ENCODE measurements at regions not wholly inside any gene's neighbourhood (a gene's known extent, or its start where the extent isn't known, plus 50 kb on each side); places are given as distances from the start of the nearest gene placed in this dataset.

DNA sequence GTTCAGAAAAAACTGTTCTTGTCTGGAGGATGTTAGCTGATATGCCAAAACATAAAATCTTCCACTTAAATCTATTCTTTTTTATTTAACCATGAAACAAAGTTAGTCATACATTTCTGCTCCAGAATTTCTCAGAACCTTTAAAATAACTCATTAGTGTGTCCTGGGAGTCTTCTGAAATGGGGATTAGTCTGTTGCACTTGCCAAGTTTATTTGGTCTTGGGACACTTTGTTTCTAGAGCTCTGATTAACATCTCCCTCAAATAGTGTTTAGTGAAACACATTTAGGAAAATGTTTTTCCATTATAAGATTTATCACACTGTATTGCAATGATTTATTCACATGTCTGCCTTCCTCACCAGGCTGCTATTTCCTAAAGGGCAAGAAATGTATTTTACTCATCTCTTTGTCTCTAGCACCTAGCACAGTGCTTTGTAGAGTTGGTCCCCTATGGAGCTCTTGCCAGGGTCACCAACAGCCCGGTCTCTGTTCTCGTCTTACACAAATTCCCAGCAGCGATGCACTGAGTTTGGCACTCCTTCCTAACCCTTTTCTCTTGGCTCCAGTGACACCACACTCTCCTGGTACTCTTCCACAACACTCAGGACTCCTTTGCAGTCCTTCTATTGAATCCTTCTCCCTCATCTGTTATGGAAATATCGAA lies 189.2 kb downstream of the CSNK2A3 start:
- Mint-ChIP-seq H3K9me3 (no peaks in the 10 kb centered on the region), H3K4me3 (no peak overlapping the region), H3K4me1 (ENCODE audit: low read depth) (no peaks in the 10 kb centered on the region), H3K27ac (no peak overlapping the region), H3K36me3 (ENCODE audit: low read depth) (no peaks in the 10 kb centered on the region), H3K27me3 (ENCODE audit: low read depth) (peaks cover 17% of the 10 kb centered on the region)

- no peaks in the 10 kb centered on the region for H3K9me3 Mint-ChIP-seq
- no peaks in the 10 kb centered on the region for H3K36me3 Mint-ChIP-seq (ENCODE audit: low read depth)
- peaks cover 17% of the 10 kb centered on the region for H3K27me3 Mint-ChIP-seq (ENCODE audit: low read depth)
- H3K4me1 Mint-ChIP-seq (ENCODE audit: low read depth), result no peaks in the 10 kb centered on the region
- no peak overlapping the region for H3K4me3 Mint-ChIP-seq
- H3K27ac Mint-ChIP-seq, result no peak overlapping the region
Observed at GRCh38 chr11:11163236-11163635, 189.8 kb downstream of the CSNK2A3 start.

DNA sequence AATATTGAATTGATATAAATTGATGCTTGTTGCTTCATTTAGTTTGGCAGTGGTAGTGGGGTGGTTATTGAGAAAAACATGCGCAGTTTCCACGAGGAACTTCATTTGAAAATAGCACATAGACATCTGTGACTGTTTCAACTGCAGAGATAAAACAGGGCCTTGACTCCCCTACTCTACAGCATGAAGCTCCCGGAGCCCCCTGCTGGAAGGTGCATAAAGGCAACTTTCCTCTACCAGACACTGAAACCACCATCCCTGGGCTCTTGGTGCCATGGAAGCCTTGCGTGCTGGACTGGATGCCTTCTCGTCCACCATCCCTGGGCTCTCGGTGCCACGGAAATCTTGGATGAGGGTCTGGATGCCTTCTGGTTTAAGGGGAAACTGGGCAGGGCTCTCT lies 195.9 kb downstream of the CSNK2A3 start:
- H3K36me3 Mint-ChIP-seq (ENCODE audit: low read depth), result peaks cover 7% of the 10 kb centered on the region
- no peaks in the 10 kb centered on the region for H3K9me3 Mint-ChIP-seq
- no peak overlapping the region for H3K27ac Mint-ChIP-seq
- no peak overlapping the region for H3K4me3 Mint-ChIP-seq
- H3K27me3 Mint-ChIP-seq (ENCODE audit: low read depth), result peaks cover 10% of the 10 kb centered on the region
- peaks cover 12% of the 10 kb centered on the region for H3K4me1 Mint-ChIP-seq (ENCODE audit: low read depth)

- H3K4me1 Mint-ChIP-seq (ENCODE audit: low read depth), result peaks cover 12% of the 10 kb centered on the region
- peak overlapping the region; percentile 78 for H3K4me3 Mint-ChIP-seq
- peak overlapping the region; percentile 74 for H3K27ac Mint-ChIP-seq
- peaks cover 9% of the 10 kb centered on the region for H3K36me3 Mint-ChIP-seq (ENCODE audit: low read depth)
- no peaks in the 10 kb centered on the region for H3K9me3 Mint-ChIP-seq
- peaks cover 1% of the 10 kb centered on the region for H3K27me3 Mint-ChIP-seq (ENCODE audit: low read depth)
Observed at GRCh38 chr11:11155962-11156815, 196.9 kb downstream of the CSNK2A3 start.

- peaks cover 38% of the 10 kb centered on the region for H3K4me1 Mint-ChIP-seq (ENCODE audit: low read depth)
- no peaks in the 10 kb centered on the region for H3K9me3 Mint-ChIP-seq
Observed at GRCh38 chr11:11152877-11153276, 200.2 kb downstream of the CSNK2A3 start.

DNA sequence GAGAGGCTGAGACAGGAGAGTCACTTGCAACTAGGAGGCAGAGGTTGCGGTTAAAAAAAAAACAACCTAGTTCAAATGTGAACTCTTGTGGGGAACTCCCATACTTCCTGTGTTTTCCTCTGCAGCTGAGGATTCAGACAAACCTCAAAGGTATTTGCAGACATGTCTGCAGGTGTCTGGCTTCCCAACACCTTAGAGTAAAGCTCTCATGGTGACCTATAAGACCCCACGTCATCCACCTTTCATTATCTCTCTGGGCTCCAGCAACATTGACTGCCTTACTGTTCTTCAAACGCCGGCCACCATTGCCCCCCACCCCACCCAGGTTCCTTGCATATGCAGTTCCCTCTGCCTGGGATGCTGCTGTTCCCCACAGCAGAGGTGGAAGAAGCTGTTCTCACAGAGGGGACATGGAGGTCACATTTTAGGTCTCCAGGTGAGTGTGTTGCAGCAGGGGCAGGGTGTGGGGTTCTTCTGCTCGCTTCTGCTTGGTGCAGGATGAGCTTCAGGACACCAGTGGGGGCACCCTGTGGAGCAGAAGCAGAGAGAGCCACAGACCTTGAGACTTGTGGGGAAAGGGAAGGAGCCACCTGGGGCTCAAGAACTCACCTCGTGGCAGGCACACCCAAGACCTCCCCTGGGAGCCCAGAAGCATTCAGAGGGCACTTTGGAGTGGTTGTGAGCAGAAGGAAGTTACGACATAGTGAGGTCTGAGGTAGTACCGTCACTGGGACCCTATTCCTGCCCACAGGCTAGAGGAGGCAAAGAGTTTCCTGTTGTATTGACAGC lies 203.2 kb downstream of the CSNK2A3 start:
- no peaks in the 10 kb centered on the region for H3K9me3 Mint-ChIP-seq
- peak overlapping the region; percentile 64 for H3K4me3 Mint-ChIP-seq
- H3K27me3 Mint-ChIP-seq (ENCODE audit: low read depth), result peaks cover 3% of the 10 kb centered on the region
- peaks cover 33% of the 10 kb centered on the region for H3K4me1 Mint-ChIP-seq (ENCODE audit: low read depth)
- H3K36me3 Mint-ChIP-seq (ENCODE audit: low read depth), result peaks cover 16% of the 10 kb centered on the region
- H3K27ac Mint-ChIP-seq, result peak overlapping the region; percentile 81

More at GRCh38 chr11:11152877-11153276, 200.2 kb downstream of the CSNK2A3 start:
- Mint-ChIP-seq H3K27me3 (ENCODE audit: low read depth) (peaks cover under 1% of the 10 kb centered on the region), H3K4me3 (no peak overlapping the region), H3K36me3 (ENCODE audit: low read depth) (peaks cover 13% of the 10 kb centered on the region), H3K27ac (no peak overlapping the region)

DNA sequence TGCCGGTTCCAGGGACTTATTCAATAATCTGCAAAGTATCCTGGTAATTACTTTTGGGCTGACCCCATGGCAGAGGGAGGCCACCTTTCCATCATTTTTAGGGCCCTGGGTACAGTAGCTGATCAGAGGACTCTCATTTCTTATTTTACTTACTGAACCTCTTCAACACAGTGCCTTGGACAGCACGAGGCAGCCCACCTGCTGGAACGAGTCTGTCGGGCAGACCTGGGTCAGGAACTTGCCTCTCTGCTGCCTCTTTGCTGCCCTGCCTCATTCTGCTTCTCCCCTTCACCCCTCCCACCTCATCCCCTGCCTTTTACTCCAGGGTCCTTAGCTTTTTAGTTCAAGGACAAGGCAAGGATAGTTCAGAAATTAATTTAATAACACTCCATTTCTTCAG lies 204.5 kb downstream of the CSNK2A3 start:
- Mint-ChIP-seq H3K27me3 (ENCODE audit: low read depth) (peaks cover 3% of the 10 kb centered on the region), H3K9me3 (no peaks in the 10 kb centered on the region), H3K27ac (no peak overlapping the region), H3K36me3 (ENCODE audit: low read depth) (peaks cover 15% of the 10 kb centered on the region), H3K4me3 (no peak overlapping the region), H3K4me1 (ENCODE audit: low read depth) (peaks cover 32% of the 10 kb centered on the region)

DNA sequence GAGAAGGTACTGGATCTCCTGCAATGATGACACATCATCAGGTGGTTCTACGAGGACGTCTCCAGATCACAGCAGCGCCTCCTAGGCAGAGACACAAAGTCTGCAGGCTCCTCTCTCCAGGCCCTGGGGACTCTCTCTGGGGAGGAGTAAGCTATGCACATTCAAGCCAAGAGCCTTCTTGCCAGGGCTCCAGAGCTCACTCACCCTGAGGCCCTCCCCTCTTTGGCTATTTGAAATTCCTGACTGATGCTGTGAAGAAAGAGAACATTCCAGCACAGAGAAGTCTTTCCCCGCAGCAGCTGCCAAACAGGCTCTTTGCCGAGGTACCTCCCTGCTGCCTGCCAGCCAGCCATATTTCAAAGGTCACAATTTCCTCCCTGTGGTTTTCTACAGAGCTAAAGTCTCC lies 204.9 kb downstream of the CSNK2A3 start:
- Mint-ChIP-seq H3K27me3 (ENCODE audit: low read depth) (peaks cover 3% of the 10 kb centered on the region), H3K4me1 (ENCODE audit: low read depth) (peaks cover 32% of the 10 kb centered on the region), H3K36me3 (ENCODE audit: low read depth) (peaks cover 15% of the 10 kb centered on the region), H3K27ac (no peak overlapping the region), H3K4me3 (no peak overlapping the region), H3K9me3 (no peaks in the 10 kb centered on the region)

- peaks cover 32% of the 10 kb centered on the region for H3K4me1 Mint-ChIP-seq (ENCODE audit: low read depth)
- H3K36me3 Mint-ChIP-seq (ENCODE audit: low read depth), result peaks cover 7% of the 10 kb centered on the region
- no peaks in the 10 kb centered on the region for H3K9me3 Mint-ChIP-seq
- peaks cover 3% of the 10 kb centered on the region for H3K27me3 Mint-ChIP-seq (ENCODE audit: low read depth)
- H3K4me3 Mint-ChIP-seq, result no peak overlapping the region
- no peak overlapping the region for H3K27ac Mint-ChIP-seq
Observed at GRCh38 chr11:11146830-11147229, 206.2 kb downstream of the CSNK2A3 start.

DNA sequence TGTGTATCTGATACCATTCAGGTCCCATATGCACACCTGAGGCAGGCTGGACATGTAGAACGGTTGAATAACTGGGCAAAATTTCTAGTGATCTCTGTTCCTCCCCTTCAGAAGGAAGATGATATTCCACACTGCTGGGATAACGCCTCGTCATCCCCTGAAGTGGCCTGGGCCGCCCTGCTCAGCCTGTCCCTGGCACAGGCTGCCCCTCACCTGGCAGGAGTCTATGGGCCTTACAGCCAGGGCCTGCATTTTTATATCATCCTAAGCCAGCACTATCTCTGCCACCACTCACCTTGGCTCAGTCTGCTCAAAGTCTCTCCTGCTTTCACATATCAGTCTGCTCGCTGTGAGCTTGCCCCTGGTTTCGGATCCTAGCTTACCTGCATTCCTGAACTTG lies 209.2 kb downstream of the CSNK2A3 start:
- H3K4me3 Mint-ChIP-seq, result no peak overlapping the region
- peaks cover 12% of the 10 kb centered on the region for H3K4me1 Mint-ChIP-seq (ENCODE audit: low read depth)
- H3K36me3 Mint-ChIP-seq (ENCODE audit: low read depth), result peaks cover 5% of the 10 kb centered on the region
- H3K27ac Mint-ChIP-seq, result no peak overlapping the region
- peaks cover 3% of the 10 kb centered on the region for H3K27me3 Mint-ChIP-seq (ENCODE audit: low read depth)
- no peaks in the 10 kb centered on the region for H3K9me3 Mint-ChIP-seq

- no peak overlapping the region for H3K4me3 Mint-ChIP-seq
- no peak overlapping the region for H3K27ac Mint-ChIP-seq
- H3K36me3 Mint-ChIP-seq (ENCODE audit: low read depth), result no peaks in the 10 kb centered on the region
- H3K9me3 Mint-ChIP-seq, result no peaks in the 10 kb centered on the region
- H3K4me1 Mint-ChIP-seq (ENCODE audit: low read depth), result peaks cover 2% of the 10 kb centered on the region
- no peaks in the 10 kb centered on the region for H3K27me3 Mint-ChIP-seq (ENCODE audit: low read depth)
Observed at GRCh38 chr11:11142430-11142829, 210.6 kb downstream of the CSNK2A3 start.

DNA sequence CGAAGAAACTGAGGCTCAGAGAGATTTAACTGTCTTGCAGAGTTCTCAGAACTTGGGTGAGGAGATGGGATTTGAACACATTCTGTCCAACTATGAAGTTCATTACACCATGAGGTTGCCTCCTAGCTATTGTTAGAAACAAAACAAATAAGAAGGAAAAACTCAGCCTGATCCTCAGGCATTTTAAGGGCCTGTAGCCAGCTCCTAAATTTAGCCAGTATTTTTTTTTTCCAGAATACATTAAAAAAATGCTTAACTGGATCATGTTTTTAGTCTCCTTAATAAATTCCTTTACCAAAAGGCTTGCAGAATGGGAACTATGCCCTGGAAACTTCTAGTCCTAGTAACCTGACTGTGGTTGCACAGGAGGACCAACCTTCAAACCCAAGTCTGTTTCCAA lies 212.0 kb downstream of the CSNK2A3 start:
- Mint-ChIP-seq H3K4me1 (ENCODE audit: low read depth) (peaks cover 4% of the 10 kb centered on the region), H3K4me3 (no peak overlapping the region), H3K27ac (no peak overlapping the region), H3K36me3 (ENCODE audit: low read depth) (no peaks in the 10 kb centered on the region), H3K9me3 (no peaks in the 10 kb centered on the region), H3K27me3 (ENCODE audit: low read depth) (no peaks in the 10 kb centered on the region)

- no peak overlapping the region for H3K4me3 Mint-ChIP-seq
- H3K27ac Mint-ChIP-seq, result no peak overlapping the region
- no peaks in the 10 kb centered on the region for H3K36me3 Mint-ChIP-seq (ENCODE audit: low read depth)
- no peaks in the 10 kb centered on the region for H3K9me3 Mint-ChIP-seq
- H3K27me3 Mint-ChIP-seq (ENCODE audit: low read depth), result no peaks in the 10 kb centered on the region
- peaks cover 4% of the 10 kb centered on the region for H3K4me1 Mint-ChIP-seq (ENCODE audit: low read depth)
Observed at GRCh38 chr11:11140510-11140909, 212.5 kb downstream of the CSNK2A3 start.

- Mint-ChIP-seq H3K27ac (no peak overlapping the region), H3K27me3 (ENCODE audit: low read depth) (peaks cover 20% of the 10 kb centered on the region), H3K9me3 (no peaks in the 10 kb centered on the region), H3K4me3 (no peak overlapping the region), H3K36me3 (ENCODE audit: low read depth) (no peaks in the 10 kb centered on the region), H3K4me1 (ENCODE audit: low read depth) (peaks cover 4% of the 10 kb centered on the region)
Observed at GRCh38 chr11:11137339-11137738, 215.7 kb downstream of the CSNK2A3 start.
